ENCODE measurements at regions not wholly inside any gene's neighbourhood (a gene's known extent, or its start where the extent isn't known, plus 50 kb on each side); places are given as distances from the start of the nearest gene placed in this dataset.

GRCh38 chr1:199725002-199725565 lies 302.4 kb upstream of the NR5A2 start:
- SMC1A ChIA-PET (ENCODE audit: uncharacterized antibody, unreplicated experiment), result interaction anchor here (1.2 kb wide), 1 partner anchor 13 kb away, joined by 4 read pairs; no protein-coding TSS in a partner anchor
- CTCF ChIA-PET, result no interaction called here
- DNase-seq (ENCODE audit: low read depth, low spot score) (peak; percentile 26), ATAC-seq (peak; percentile 90), FAIRE-seq (no peak)
- POLR2A ChIA-PET, result no interaction called here
- Histone ChIP-seq H3K4me2 (ENCODE audit: control insufficient read depth, insufficient read depth) (no peak overlapping the region), H3K79me2 (ENCODE audit: control insufficient read depth, insufficient read depth, low read length) (no peaks in the 10 kb centered on the region), H3K4me3 (no peak overlapping the region), H3K27ac (ENCODE audit: control insufficient read depth, insufficient read depth) (no peak overlapping the region), H3K9me3 (replicated peaks; ENCODE audit: control insufficient read depth, insufficient read depth, low read length) (no peaks in the 10 kb centered on the region), H4K20me1 (ENCODE audit: control insufficient read depth, insufficient read depth) (no peaks in the 10 kb centered on the region), H3K27me3 (replicated peaks in 1 of 2; ENCODE audit: control insufficient read depth in 2 of 2, insufficient read depth in 2 of 2, low read length in 1 of 2) (no peaks in the 10 kb centered on the region), H2AFZ (ENCODE audit: control insufficient read depth, low read depth, low read length) (no peak overlapping the region), H3K9ac (ENCODE audit: control insufficient read depth, insufficient read depth, low read length) (no peak overlapping the region), H3K4me1 (ENCODE audit: control insufficient read depth, insufficient read depth, low read length) (no peaks in the 10 kb centered on the region; the same call in 1 of the 2 replicates), H3K36me3 (ENCODE audit: control insufficient read depth in 2 of 2, insufficient read depth in 2 of 2, low read length in 1 of 2) (no peaks in the 10 kb centered on the region)
- in situ Hi-C loops (cut with MboI) (no loop called here), intact Hi-C loops (cut with micrococcal nuclease; ENCODE audit: unreplicated experiment) (no loop called here)
- TF ChIP-seq USF2 (IDR thresholded peaks at IDR 0.05; ENCODE audit: borderline replicate concordance, low read depth, low read length), result no peak
- TF ChIP-seq MEF2A (IDR thresholded peaks at IDR 0.05; ENCODE audit: insufficient read depth, low read depth, low read length), result 0 out of 2 replicates have a peak, but pooled peaks have one; percentile 14
- 0 out of 2 replicates have a peak, but pooled peaks have one; percentile 33 for TF ChIP-seq IKZF1 (conservative IDR thresholded peaks at IDR 0.05)
- TF ChIP-seq POLR2AphosphoS2 (IDR thresholded peaks at IDR 0.05; ENCODE audit: low read depth, low read length), result no peak
- TF ChIP-seq SMAD1 (IDR thresholded peaks at IDR 0.05; ENCODE audit: low read depth, partially characterized antibody), result no peak
- peak; percentile 38; the same call in 1 of the 2 replicates for TF ChIP-seq NFIC (IDR thresholded peaks at IDR 0.05; ENCODE audit: low read depth, low read length)
- TF ChIP-seq IKZF2 (IDR thresholded peaks at IDR 0.05), result peak; percentile 20 to 45; a peak in 3 of 4 replicates
- TF ChIP-seq ZNF24 (IDR thresholded peaks at IDR 0.05), result no peak
- TF ChIP-seq RUNX3 (IDR thresholded peaks at IDR 0.05; ENCODE audit: low read length), result peak; percentile 68
- WGBS (ENCODE audit: insufficient coverage, insufficient replicate concordance, low lambda C conversion rate, missing lambda C conversion rate), result 2% methylated on average over 3 of the region's 3 CpGs
- no TSS peak for BruUV-seq (replicated peaks)
- RAD21 ChIA-PET (ENCODE audit: unreplicated experiment), result no interaction called here
